BJ (cell line): ENCODE measurements at regions not wholly inside any gene's neighbourhood (a gene's known extent, or its start where the extent isn't known, plus 50 kb on each side); places are given as distances from the start of the nearest gene placed in this dataset.
"Not testable (repeated sequence)": the region's sequence is repeated elsewhere in the genome, so short reads cannot be mapped to it uniquely, and the experiment has no call there.

ENCODE experiments used
- CTCF ChIA-PET: fragments of 350-600 bp; formaldehyde crosslinking; extraction: SDS; loops from one replicate; lab custom pipeline; 2021; ENCODE audit warnings: antibody characterized with exemption, inconsistent platforms; lab: Yijun Ruan, JAX
- POLR2A ChIA-PET: fragments of 300-600 bp; sonication (Branson Sonifier 250); formaldehyde crosslinking; extraction: SDS; loops from one replicate; lab custom pipeline; 2021; ENCODE audit warnings: antibody characterized with exemption; lab: Charles Lee
- DNase-seq: peaks from one replicate; pipeline ENCODE4 v3.0.0-alpha.2; 2011; ENCODE audit warnings: low read depth
- H3K27me3 ChIP-seq: 2 replicates; pipeline ENCODE4 v1.6.0; 2011; ENCODE audit warnings: low read length; ENCODE audit not compliant: control insufficient read depth, insufficient read depth
- H3K36me3 ChIP-seq: 2 replicates; pipeline ENCODE4 v1.5.1; 2011; ENCODE audit warnings: low read length; ENCODE audit not compliant: control insufficient read depth, insufficient read depth
- H3K4me3 ChIP-seq: 2 replicates; pipeline ENCODE4 v1.5.1; 2011; ENCODE audit warnings: low read depth, mild to moderate bottlenecking, control low read depth, low read length
- TF ChIP-seq, protein P1 (sequence below): IDR thresholded peaks from 2 replicates; pipeline ENCODE4 v1.5.1; 2011; ENCODE audit warnings: low read depth, mild to moderate bottlenecking, control low read depth, inconsistent platforms, low read length, moderate library complexity; ENCODE audit not compliant: insufficient read depth

- ChIA-PET CTCF (no interaction called here), POLR2A (no interaction called here)
- no peaks in the 10 kb centered on the region for H3K27me3 ChIP-seq
- H3K4me3 ChIP-seq: no peak overlapping the region
- no peaks in the 10 kb centered on the region for H3K36me3 ChIP-seq
- TF ChIP-seq, protein P1, sequence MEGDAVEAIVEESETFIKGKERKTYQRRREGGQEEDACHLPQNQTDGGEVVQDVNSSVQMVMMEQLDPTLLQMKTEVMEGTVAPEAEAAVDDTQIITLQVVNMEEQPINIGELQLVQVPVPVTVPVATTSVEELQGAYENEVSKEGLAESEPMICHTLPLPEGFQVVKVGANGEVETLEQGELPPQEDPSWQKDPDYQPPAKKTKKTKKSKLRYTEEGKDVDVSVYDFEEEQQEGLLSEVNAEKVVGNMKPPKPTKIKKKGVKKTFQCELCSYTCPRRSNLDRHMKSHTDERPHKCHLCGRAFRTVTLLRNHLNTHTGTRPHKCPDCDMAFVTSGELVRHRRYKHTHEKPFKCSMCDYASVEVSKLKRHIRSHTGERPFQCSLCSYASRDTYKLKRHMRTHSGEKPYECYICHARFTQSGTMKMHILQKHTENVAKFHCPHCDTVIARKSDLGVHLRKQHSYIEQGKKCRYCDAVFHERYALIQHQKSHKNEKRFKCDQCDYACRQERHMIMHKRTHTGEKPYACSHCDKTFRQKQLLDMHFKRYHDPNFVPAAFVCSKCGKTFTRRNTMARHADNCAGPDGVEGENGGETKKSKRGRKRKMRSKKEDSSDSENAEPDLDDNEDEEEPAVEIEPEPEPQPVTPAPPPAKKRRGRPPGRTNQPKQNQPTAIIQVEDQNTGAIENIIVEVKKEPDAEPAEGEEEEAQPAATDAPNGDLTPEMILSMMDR: no peak
- no peak for DNase-seq
Observed at GRCh38 chr10:109219935-109220605, 703.2 kb downstream of the XPNPEP1 start.

- CTCF ChIA-PET: no interaction called here
- TF ChIP-seq, protein P1: no peak
- no peak for DNase-seq
- H3K27me3 ChIP-seq: no peaks in the 10 kb centered on the region
- H3K36me3 ChIP-seq: no peaks in the 10 kb centered on the region
- no peak overlapping the region for H3K4me3 ChIP-seq
- POLR2A ChIA-PET: no interaction called here
Observed at GRCh38 chr10:109218207-109218606, 705.1 kb downstream of the XPNPEP1 start.

DNA sequence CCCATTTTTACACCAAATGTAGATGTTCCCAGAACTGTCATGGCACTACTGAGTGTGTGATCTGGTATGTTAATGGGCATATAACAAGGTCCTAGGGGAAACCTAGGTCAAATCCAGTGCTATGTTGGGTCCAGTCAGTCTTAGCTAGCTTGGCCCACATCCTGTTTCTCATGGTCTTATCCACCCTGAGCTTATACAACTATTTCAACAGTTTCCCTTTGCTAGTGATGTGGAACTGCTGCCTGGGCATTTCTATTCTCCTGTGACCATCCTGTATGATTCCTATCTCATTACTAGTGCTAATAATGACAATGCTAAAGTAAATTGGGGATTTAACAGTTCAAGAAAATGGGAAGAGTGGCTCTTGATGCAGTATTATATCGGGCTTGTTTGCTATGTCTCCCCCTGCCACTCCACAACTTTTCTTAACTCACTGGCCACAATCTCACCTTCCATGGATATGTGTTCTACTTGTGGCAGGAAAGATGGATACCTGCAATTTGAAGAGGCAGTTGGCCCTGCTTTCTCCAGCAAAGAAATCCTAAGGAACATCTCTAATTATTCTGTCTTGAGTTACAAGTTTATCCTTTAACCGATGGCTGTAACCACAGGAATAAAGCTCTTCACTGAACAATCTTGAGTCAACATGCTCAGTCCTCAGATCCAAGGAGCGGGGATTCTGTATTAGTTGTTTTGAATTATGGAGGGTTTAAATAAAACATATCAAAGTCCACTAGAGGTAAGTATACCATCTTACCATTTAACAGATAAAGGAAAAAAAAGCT lies 707.8 kb downstream of the XPNPEP1 start:
- no peak for DNase-seq
- ChIA-PET CTCF (interaction anchor here (1.8 kb wide), 1 partner anchor 9 kb away, joined by 6 read pairs; no protein-coding TSS in a partner anchor), POLR2A (no interaction called here)
- TF ChIP-seq, protein P1: no peak
- Histone ChIP-seq H3K36me3 (no peaks in the 10 kb centered on the region), H3K4me3 (no peak overlapping the region), H3K27me3 (no peaks in the 10 kb centered on the region)

- H3K27me3 ChIP-seq, H3K4me3 ChIP-seq, POLR2A ChIA-PET, DNase-seq, CTCF ChIA-PET, H3K36me3 ChIP-seq: not testable (repeated sequence)
Observed at GRCh38 chr10:109214891-109215290, 708.4 kb downstream of the XPNPEP1 start.

- Histone ChIP-seq H3K36me3 (no peaks in the 10 kb centered on the region), H3K4me3 (no peak overlapping the region), H3K27me3 (no peaks in the 10 kb centered on the region)
- TF ChIP-seq, protein P1: no peak
- ChIA-PET CTCF (interaction anchor here (0.8 to 2.0 kb wide), 2 partner anchors 9 to 10 kb away, joined by 3 to 6 read pairs; no protein-coding TSS in a partner anchor), POLR2A (no interaction called here)
- no peak for DNase-seq
Observed at GRCh38 chr10:109207361-109207760, 716.0 kb downstream of the XPNPEP1 start.
